Suprapubic skin (tissue), 3 donors: ENCODE measurements at regions not wholly inside any gene's neighbourhood (a gene's known extent, or its start where the extent isn't known, plus 50 kb on each side); places are given as distances from the start of the nearest gene placed in this dataset.

Source experiments
- POLR2AphosphoS5 ChIP-seq, 3 donors: sonication (generic); formaldehyde crosslinking; IDR thresholded peaks; one replicate each; pipeline ENCODE4 v1.6.1; 2017; ENCODE audit warnings: antibody characterized with exemption in 3 of 3
- TF ChIP-seq, protein P1 (sequence below), 2 donors: fragments of 200-600 bp in 1 of 2; fragments of 450-650 bp in 1 of 2; sonication (generic) in 1 of 2; IDR thresholded peaks; one replicate each; pipeline ENCODE4 v1.5.1; 2016 to 2019; ENCODE audit warnings: antibody characterized with exemption in 2 of 2, mild to moderate bottlenecking in 1 of 2, moderate library complexity in 1 of 2

- TF ChIP-seq, protein P1, sequence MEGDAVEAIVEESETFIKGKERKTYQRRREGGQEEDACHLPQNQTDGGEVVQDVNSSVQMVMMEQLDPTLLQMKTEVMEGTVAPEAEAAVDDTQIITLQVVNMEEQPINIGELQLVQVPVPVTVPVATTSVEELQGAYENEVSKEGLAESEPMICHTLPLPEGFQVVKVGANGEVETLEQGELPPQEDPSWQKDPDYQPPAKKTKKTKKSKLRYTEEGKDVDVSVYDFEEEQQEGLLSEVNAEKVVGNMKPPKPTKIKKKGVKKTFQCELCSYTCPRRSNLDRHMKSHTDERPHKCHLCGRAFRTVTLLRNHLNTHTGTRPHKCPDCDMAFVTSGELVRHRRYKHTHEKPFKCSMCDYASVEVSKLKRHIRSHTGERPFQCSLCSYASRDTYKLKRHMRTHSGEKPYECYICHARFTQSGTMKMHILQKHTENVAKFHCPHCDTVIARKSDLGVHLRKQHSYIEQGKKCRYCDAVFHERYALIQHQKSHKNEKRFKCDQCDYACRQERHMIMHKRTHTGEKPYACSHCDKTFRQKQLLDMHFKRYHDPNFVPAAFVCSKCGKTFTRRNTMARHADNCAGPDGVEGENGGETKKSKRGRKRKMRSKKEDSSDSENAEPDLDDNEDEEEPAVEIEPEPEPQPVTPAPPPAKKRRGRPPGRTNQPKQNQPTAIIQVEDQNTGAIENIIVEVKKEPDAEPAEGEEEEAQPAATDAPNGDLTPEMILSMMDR (IDR thresholded peaks at IDR 0.05), result no peak
- no peak for TF ChIP-seq POLR2AphosphoS5 (IDR thresholded peaks at IDR 0.05)
Observed at GRCh38 chr6:128742900-128743299, 140.0 kb upstream of the LAMA2 start.
